Iris pigment epithelial cell (primary cell): ENCODE measurements at regions not wholly inside any gene's neighbourhood (a gene's known extent, or its start where the extent isn't known, plus 50 kb on each side); places are given as distances from the start of the nearest gene placed in this dataset.

Source experiments
- DNase-seq: peaks from one replicate; pipeline ENCODE4 v3.0.0-alpha.2; 2011; ENCODE audit warnings: low read depth

DNA sequence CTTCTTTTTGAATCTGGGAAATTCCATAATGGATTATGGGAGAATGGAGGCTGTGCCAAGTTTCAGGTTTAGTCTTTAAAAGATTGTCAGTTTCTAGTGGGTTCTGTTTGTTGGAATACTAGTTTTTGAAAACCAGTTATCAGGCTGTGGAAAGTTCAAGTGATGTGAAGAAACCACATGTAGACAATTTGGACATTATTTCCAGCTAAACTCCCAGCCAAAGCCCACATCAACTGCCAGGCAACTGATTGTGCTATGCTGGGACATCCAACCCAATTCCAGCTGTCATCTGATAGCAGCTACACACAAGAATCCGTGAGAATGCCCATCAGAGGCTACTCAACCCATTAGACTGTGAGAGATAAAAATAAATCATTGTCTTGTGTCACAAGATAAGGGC lies 546.1 kb upstream of the ADAMTS5 start:
- no peak for DNase-seq

DNA sequence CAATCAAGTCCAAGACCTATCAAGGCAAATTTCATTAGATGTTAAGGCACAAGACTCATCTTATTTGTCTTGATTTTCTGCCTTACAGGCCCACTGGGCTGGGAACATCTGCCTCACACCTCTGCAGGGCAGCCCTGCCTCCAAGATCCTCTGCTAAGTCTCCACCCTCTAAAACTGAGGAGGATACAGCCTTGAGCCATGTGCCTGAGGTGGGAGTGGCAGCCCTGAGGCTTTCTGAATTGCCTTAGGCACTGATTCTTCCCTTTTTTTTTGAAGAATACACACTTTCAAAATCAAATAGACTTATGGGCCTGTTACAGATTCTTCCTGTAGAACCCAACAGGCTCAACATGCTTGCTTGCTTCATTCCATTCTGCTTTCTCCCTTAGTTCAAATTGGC lies 544.3 kb upstream of the ADAMTS5 start:
- DNase-seq: no peak

DNA sequence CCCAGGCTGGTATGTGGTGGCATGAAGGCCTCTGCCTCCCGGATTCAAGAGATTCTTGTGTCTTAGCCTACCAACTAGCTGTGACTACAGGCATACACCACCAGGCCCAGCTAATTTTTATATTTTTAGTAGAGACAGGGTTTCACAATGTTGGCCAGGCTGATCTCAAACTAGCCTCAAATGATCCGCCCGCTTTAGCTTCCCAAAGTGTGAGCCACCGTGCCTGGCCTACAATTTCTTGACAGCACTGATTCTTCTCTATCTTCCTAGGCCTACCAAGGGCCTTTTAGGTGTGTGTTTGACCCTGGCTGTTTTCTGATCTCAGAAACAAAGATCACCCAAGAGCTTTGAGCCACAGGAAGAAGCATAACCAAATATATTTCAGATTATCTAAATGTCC lies 540.8 kb upstream of the ADAMTS5 start:
- DNase-seq: no peak

DNA sequence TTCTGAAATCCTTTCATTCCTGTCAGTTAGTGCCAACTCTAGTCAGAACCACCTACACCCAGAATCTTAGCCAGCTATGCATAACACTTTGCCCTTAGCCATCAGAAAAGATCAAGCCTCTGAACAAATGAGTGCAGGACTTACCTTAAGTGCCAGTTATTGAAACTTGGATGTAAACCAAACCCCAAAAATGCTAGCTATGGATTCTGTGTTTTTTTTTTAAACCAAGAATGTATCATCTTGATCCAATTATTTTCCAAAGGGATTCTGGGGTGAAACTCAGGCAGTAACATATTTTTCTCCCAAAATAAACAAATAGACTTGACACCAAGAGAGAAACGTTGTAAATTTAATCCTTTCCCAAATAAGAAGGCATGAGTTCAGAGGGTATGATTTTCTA lies 538.6 kb upstream of the ADAMTS5 start:
- peak; percentile 63 for DNase-seq

DNA sequence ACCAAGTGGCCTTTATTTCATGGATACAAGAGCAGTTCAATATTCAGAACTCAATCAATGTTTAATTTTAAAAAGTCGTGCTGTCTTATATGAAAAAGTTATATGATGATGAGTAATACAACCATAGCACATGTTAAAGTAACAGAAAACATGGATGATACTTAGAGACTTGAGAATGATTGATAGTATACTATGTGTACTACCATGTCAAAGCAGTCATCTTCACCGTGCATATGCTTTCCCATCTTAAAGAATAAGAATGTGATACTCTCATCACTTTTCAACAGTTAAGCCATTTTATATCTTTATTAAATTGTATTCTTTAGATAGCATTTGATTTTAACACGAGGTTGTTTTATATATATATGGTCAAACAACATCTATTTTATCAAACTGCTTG lies 535.9 kb upstream of the ADAMTS5 start:
- DNase-seq: no peak

DNA sequence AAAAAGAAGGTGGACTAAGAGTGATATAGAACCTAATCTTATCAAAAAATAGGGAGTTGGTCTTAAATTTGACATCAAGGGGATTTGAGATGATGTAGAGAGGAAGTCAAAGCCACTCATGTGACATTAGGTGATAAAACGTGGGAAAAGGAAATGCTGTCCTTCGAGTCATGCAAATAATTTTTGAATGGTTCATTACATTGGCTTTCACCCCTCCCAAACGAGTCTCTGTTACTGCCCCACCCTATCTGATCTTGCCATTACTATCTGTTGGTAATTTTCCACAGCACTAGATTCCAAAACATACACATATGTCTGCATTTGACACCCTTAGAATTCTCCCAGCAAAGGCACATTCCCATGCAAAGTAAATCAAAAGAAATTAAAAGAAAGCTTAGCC lies 531.1 kb upstream of the ADAMTS5 start:
- no peak for DNase-seq

DNA sequence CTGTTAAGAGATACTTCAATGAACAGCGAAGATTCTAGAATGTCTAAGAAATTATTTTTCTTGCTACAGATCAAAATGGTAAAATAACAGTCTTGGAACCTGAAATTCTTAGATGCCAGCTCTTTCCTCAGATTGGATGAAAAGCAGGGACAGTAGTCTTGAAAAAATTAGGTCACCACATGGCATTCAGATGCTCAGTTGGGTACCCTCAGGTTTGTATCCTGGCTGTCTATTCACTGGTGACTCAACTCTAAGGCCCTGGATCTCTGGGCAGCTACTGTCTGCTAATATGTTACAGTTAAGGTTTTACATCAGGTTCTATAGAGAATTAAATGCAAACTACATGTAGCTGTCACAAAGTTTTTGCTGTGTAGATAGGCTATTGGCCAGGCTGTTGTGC lies 528.9 kb upstream of the ADAMTS5 start:
- DNase-seq: no peak

DNA sequence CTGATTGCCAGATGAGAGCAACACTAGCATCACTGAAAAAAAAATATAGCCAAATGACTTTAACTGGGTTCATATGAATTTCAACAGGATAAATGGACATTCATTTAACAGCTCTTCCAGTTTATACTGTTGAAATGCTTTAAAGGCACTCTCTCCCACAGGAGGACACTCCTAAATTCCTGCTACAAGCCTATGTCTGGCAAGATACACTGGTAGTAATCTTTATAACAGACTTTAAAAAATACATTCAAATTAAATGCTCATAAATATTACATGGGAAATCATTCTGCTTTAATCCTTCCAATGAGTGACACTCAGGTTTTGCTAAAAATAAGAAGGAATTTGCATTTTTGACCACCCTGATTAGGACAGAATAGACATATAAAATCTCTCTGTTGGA lies 526.7 kb upstream of the ADAMTS5 start:
- no peak for DNase-seq

DNA sequence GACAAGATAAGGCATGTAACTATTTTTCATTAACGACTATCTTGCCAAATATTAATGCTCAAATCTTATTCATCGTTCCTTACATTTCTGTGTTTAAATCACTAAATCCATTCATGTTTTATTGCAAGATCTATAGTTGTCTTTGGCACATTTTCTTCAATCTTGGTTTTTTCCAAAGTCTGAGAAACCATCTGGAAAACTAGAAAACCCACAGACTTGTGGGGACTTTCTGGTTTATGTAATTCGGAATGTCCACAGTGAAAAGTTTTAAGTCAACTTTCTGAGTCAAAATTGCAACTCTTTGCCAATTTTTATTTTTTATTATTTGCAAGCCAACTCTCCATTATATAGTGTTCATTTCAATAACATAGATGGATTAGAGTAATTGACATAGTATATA lies 520.8 kb upstream of the ADAMTS5 start:
- no peak for DNase-seq

DNA sequence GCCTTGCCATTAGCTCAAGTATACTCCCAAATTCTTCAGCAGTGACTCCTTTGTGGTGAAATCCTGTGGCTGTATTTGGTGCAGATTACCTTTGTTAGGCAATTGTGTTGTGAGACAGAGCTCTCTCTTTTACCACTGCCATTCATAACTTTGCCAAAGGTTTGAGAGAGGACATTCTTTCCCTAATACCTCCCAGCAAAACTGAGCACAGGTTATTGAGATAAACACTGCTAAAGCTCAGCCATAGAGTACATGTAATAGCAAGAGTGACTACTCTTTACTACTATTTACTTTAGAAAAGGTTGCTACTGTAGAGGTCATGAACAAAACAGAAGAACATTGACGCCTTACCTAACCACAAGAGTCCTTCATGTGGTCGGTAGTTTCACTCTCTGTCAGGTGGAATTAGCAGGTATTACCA lies 514.0 kb upstream of the ADAMTS5 start:
- peak; percentile 67 for DNase-seq

DNA sequence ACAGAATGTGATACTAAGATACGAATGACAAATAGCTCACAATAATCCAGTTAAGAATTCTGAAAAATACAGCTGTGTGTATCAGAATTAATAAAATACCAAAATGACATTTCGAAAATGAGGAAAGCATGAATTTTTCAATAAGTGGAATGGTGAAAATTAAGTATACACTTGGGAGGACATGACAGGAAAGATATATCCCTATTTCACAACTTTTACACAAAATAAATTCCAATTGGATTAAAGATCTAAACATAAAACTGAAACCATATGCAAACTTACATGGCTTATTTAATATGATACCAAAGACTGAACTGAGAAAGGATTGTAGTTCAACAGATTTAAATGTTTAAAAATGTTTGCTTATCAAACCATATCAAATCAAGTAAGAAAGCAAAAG lies 510.4 kb upstream of the ADAMTS5 start:
- peak; percentile 25 for DNase-seq

DNA sequence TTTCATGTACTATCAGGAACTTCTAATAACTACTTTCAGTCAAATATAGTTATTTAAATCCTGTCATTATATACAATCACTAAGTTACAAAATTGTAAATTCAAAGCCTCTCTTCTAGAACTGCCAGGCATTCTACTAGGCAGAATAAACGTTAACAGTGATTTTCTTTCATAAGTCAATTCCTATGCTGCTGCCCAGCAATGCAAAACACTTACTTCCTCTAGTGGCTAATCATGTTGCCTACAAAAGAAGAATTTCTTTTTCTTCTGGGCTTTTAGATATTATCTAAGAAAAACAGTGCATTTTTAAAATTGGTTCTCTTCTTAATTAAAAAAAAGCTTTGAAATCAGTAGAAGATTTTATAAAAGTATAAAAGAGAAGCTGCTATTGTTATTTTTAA lies 509.8 kb upstream of the ADAMTS5 start:
- peak; percentile 53 for DNase-seq

DNA sequence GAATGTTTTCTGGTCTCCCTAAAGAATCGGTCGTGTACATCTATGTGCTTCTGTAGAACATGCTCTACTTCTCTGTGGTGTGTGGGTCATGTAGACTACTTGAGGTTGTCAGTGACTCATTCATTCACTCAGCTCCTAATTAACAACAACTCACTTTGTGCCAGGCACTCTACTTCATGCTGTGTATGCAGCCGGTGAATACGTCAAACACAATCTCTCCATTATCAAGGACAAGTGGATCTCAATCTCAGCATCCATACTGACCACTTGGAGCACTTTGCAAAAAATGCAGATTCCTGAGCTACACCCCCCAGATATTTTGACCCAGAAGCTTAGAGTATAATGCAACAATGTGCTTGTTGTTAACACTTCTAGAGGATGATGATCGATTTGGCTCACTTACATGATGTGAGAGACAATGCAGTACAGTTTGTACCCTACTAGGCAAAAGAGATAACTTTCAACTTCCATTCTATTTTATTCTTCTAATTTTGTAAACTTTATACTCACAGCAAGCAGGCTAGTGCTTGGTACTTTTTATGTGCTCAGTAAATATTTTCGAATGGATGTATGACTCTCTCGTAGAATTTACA lies 508.6 kb upstream of the ADAMTS5 start:
- DNase-seq: no peak

DNA sequence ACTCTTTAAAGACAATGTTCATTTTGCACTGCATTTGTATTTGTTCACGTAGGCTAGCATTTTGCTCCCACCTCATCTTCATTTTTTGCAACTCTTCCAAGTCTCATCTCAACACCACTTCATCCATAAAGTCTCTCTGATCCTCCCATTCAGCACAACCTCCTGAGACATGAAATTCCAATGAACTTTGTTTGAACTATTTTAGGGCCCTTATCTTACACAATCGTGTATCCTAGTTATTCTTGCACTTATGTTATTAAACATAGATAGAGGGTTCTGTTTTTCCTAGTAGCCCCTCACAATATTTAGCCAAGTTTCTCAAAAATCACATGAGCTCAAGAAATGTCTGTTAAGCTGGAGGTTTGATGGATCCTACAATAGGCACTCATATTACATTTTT lies 500.5 kb upstream of the ADAMTS5 start:
- DNase-seq: no peak

DNA sequence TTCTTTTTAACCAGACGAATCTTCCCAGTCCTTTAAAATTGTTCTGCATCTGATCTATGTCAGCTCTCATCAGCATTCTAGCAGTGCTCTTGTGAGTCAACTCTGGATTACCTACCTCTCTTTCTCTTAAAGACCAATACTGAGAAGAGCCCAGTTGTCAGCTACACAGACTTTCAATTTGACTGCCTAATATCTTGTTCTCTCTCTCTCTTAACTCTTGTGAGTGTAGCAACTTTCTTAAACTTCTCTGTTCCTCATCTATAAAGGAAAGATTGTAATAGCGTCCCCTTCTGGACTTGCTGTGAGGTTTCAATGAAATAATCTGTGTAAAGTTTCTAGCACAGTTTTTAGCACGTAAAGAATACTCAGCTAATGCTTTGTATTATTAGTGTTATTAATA lies 499.3 kb upstream of the ADAMTS5 start:
- DNase-seq: no peak

DNA sequence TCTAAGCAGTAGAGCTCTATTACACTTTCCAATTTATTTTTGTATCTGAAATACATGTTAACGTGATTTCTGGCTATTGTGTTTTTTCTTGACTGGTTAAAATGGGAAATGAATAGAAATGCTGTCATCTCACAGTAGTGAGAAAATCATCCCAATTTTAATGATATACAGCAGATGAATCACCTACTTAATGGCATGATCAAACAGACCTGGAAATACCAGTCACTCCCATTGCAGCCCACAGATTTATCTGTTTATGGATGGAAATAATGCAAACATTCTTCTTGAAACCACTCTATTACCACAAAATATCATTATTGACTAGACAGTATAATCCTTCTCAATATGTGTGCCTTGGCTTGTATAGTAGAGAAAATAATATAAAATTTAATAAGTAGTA lies 497.8 kb upstream of the ADAMTS5 start:
- DNase-seq: no peak

DNA sequence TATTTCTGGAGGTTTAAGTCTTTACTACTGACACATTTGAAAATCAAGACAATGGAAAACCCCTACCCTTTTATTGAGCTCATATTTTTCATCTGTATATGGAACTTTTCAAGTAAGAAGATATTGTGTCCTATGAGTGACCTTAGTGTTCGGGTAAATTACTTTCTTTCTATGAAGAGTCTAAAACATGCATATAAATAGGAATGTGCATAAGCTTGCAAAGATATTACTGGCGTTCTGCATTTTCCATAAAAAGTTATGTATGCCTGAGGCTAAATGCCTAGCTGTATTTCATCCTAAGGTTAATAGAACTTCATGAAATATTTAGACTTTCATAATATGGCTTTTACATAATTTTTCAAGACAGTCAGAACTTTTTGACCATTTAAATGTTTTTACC lies 495.8 kb upstream of the ADAMTS5 start:
- DNase-seq: no peak

DNA sequence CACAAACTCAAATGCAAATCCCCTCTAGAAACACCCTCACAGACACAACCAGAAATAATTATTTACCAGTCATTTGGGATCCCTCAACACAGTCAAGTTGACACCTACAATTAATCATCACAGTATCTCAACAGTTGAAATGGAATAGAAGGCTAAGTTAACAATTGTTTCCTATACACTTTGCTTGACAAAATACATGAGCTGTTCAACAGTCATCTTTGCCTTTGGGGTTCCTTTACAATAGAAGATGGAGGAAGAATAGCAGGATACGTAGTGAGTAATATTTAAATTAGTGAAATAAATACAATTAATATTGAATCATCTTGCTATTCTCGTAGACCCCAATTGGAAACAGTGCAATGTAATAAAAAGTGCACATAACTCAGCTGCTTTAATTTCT lies 487.3 kb upstream of the ADAMTS5 start:
- DNase-seq: no peak

DNA sequence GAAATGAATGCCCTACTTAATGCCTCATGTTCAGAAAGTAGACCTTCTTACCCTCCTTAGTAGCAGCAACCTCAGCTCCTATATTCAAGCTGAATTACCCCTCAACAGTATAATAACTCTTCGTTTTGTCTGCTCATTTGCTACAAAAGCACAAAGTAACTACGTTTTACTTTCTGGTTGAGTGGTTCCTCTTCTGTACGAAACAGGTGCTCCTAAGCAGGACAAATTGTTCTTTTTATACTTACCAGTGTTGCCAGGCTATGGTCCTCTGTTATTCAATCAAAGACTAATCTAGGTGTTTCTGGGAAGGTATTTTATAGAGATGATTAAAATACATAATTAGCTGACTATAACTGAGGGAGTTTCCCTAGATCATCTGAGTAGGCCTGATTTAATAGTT lies 484.2 kb upstream of the ADAMTS5 start:
- no peak for DNase-seq

DNA sequence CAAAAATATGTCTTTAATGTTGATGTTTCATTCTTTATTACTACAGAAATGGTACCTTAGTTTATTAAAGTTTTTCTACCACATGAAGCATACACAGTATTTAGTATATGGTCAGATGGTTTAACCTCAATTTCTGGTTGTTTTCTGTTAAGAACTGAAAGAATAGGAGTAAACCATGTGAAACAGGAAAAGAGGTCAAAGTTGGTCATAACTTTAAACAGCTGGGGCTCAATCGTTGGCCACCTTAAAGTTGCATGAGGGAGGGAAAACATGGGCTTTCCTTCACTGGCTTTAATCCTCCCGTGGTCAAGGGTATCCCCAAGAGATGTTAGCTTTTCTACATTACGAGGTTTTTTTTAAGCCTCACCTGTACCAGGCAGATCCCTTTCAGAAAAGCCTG lies 483.3 kb upstream of the ADAMTS5 start:
- DNase-seq: no peak

DNA sequence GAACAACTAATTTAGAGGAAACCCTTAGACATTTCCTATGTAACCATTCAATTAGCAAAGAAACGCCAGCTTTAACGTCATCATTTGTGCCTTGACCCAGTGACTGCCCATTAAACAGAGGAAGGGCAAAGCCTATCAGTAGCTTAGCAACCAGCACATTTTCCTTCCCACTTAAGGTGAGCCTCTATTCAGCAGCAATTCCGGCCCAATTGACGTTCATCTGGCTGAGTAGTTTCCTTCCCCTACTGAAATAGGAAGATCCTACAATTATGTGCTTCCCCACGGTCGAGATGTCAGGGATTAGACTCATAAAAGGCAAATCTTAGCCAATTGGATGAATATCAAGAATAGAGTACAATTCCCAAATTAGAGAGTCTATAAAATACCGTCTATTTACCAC lies 482.1 kb upstream of the ADAMTS5 start:
- DNase-seq: no peak

DNA sequence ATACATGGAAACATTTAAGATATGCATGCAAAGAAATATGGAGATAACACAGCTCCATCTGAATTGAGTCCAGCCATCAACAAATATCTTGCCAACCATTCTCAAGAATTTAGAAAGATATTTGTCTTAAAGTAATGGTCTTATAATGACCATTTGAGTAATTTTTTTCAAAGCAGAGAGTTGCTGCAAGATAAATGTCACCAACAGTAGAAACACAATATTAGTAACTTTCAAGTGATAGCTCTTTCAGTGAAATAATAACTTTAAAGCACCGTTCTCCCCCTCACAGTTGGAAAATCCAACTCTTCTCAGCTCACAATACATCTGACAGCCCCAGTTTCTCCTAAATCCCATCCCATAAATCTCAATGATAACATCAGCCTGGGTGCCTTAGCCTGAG lies 481.0 kb upstream of the ADAMTS5 start:
- DNase-seq: no peak

DNA sequence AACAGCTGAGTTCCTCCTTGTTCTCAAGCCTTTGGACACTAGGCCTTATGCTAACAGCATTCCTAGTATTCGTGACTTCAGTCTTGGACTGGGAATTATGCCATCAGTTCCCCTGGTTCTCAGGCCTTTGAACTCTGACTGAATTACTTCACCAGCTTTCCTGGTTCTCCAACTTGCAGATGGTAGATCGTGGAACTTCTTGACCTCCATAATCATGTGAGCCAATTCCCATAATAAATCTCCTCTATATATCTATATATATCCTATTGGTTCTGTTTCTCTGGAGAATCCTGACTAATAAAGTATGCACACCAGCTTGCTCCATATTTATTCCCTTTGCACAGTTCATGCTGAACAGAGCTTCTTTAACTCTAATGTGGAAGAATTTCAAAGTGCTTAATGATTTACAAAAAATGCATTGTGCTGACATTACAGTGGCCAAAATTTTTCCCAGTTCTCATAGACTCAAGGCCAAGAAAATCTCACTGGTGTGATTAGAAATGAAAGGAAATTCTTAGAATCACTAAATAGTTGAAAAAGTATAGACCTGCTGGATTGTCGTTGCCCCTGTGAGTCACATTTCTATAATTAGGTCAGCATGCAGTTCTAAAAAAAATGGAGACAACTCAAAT lies 462.9 kb upstream of the ADAMTS5 start:
- peak; percentile 37 for DNase-seq

DNA sequence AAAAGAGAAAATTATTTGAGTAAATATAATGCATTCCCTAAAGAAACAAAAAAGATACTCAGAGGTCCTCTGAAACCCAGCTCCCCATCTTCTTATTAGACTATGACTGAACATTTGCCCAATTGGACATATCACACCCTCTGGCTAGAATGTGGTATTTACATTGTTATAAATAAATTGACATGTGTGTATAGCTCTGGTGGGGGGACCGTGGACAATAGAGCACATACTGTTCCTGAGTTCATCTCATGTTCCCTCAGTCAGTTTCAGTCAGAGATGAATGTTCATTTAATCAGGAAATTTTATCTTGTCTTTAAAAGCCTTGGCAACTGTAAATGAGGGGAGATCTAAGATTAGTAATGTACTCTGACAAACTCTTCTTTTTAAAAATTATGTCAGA lies 459.3 kb upstream of the ADAMTS5 start:
- DNase-seq: no peak

DNA sequence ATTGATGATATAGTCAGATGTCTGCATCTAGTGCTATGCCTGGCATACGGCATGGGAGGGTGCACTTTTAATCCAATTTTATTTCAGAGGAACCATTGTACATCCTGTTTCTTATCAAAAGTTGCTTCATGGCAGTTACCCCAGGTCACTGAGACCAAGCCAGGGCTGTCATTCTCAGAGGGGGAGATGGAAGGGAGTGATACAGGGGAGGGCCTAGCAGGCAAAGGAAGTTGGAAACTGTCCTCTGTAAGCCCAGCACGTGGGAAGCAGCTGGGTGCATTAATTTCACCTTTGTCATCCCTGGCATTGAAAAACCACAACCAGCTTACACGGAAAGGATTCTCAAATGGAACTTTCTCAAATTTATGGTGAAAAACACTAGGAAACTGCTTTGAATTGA lies 458.7 kb upstream of the ADAMTS5 start:
- DNase-seq: peak; percentile 45
